K562 (cell line): ENCODE measurements at regions not wholly inside any gene's neighbourhood (a gene's known extent, or its start where the extent isn't known, plus 50 kb on each side); places are given as distances from the start of the nearest gene placed in this dataset.

ENCODE experiments used
- BRD4 ChIP-seq: fragments of 200-600 bp; sonication (generic); IDR thresholded peaks from 2 replicates; pipeline ENCODE4 v1.6.1; 2017; ENCODE audit warnings: inconsistent platforms
- FOXM1 ChIP-seq, 2 experiments: fragments of 450-650 bp in 1 of 2; sonication (generic) in 1 of 2; formaldehyde crosslinking in 1 of 2; IDR thresholded peaks; 2 replicates each; pipeline versions ENCODE4 v1.6.1 to v1.9.0; 2017 to 2022; ENCODE audit warnings: low read depth in 2 of 2, mild to moderate bottlenecking in 2 of 2, missing genetic modification reagents in 1 of 2, moderate library complexity in 1 of 2
- JUND ChIP-seq, 2 experiments: IDR thresholded peaks; 2 replicates in 1 of 2; 3 replicates in 1 of 2; pipeline ENCODE4 v1.6.1; 2011; ENCODE audit warnings: borderline replicate concordance in 2 of 2, low read depth in 2 of 2, low read length in 2 of 2, improper control_type of control experiment in 1 of 2, missing biosample characterization in 1 of 2, missing genetic modification characterization in 1 of 2, missing genetic modification reagents in 1 of 2
- LCOR ChIP-seq: sonication (generic); formaldehyde crosslinking; IDR thresholded peaks from 2 replicates; pipeline ENCODE4 v1.8.0; 2022; ENCODE audit warnings: mild to moderate bottlenecking, missing genetic modification reagents
- NCOA2 ChIP-seq, 2 experiments: fragments of 450-650 bp; IDR thresholded peaks; 2 replicates each; pipeline ENCODE4 v1.6.1; 2018; ENCODE audit warnings: mild to moderate bottlenecking in 2 of 2, moderate library complexity in 1 of 2; ENCODE audit not compliant: partially characterized antibody in 2 of 2
- SP2 ChIP-seq: IDR thresholded peaks from 2 replicates; pipeline ENCODE4 v1.6.1; 2011; ENCODE audit warnings: mild to moderate bottlenecking, low read depth, low read length, moderate library complexity; ENCODE audit not compliant: poor library complexity, severe bottlenecking; ENCODE audit errors: extremely low read depth
- TF ChIP-seq, protein P1 (sequence below), 3 experiments: IDR thresholded peaks in 2 of 3; conservative IDR thresholded peaks in 1 of 3; 2 replicates each; pipeline ENCODE4 v1.5.1; 2011 to 2012; ENCODE audit warnings: low read length in 3 of 3, mild to moderate bottlenecking in 3 of 3, control low read depth in 2 of 3, improper control_type of control experiment in 1 of 3, inconsistent platforms in 1 of 3, low read depth in 1 of 3, mixed read lengths in 1 of 3, moderate library complexity in 1 of 3; ENCODE audit not compliant: insufficient read depth in 2 of 3

DNA sequence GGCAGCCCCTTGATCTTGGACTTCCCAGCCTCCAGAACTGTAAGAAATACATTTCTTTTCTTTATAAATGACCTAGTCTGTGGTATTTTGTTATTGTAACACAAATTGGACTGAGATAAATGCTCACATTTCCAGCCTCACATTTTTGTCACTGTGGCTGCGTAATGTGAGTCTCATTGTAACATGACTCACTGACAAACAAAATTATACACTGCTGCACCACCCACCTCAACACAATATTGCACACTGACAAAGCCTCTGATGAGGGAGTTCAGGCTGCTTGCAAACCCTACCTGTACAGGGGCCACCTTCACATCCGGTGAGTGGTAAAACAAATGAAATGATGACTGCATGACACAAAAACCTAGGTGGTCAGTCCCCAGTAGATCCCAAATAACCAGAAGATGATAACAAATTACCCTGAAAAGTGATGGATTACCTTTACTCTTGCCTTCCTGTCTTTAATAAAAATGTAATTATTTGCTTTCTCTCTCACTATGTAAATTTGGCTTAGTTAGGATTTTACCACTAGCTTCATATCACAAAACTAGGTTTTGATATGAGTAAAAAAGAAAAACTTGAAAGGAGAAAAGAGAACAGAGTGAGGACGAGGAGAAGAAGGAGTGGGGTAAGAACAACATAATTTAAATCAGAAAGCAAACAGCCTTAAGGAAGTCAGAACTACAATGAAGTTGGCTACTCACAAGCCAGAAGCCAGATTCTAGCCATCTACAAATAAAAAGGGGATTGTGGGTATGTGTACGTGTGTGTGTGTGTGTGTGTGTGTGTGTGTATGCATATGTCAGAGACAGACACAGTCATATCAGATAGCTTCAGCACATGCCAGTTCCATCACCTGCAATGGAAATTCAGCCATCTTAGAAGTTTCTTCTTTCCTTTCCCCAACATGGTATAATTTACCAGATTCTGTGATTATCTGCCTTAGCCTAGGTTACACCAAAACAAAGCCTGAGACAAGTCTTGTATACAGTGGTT lies 53.4 kb upstream of the SESN3 start:
- no peak for TF ChIP-seq FOXM1 (IDR thresholded peaks at IDR 0.05; ENCODE audit: low read depth)
- no peak for TF ChIP-seq FOXM1 (CRISPR knock-in tag; IDR thresholded peaks at IDR 0.05; ENCODE audit: low read depth)
- no peak for TF ChIP-seq JUND (IDR thresholded peaks at IDR 0.05; ENCODE audit: borderline replicate concordance, low read depth, low read length)
- TF ChIP-seq JUND (tag; IDR thresholded peaks at IDR 0.05; ENCODE audit: borderline replicate concordance, low read depth, low read length), result no peak
- no peak for TF ChIP-seq LCOR (CRISPR knock-in tag)
- no peak for TF ChIP-seq BRD4
- TF ChIP-seq, protein P1, sequence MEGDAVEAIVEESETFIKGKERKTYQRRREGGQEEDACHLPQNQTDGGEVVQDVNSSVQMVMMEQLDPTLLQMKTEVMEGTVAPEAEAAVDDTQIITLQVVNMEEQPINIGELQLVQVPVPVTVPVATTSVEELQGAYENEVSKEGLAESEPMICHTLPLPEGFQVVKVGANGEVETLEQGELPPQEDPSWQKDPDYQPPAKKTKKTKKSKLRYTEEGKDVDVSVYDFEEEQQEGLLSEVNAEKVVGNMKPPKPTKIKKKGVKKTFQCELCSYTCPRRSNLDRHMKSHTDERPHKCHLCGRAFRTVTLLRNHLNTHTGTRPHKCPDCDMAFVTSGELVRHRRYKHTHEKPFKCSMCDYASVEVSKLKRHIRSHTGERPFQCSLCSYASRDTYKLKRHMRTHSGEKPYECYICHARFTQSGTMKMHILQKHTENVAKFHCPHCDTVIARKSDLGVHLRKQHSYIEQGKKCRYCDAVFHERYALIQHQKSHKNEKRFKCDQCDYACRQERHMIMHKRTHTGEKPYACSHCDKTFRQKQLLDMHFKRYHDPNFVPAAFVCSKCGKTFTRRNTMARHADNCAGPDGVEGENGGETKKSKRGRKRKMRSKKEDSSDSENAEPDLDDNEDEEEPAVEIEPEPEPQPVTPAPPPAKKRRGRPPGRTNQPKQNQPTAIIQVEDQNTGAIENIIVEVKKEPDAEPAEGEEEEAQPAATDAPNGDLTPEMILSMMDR (IDR thresholded peaks at IDR 0.05 in 2 of 3, conservative IDR thresholded peaks at IDR 0.05 in 1 of 3; ENCODE audit: insufficient read depth in 2 of 3, low read depth in 1 of 3, low read length in 3 of 3), result no peak
- TF ChIP-seq SP2, result no peak
- no peak for TF ChIP-seq NCOA2 (IDR thresholded peaks at IDR 0.05; ENCODE audit: partially characterized antibody in 2 of 2)
